Endothelial cell of umbilical vein (primary cell): ENCODE measurements at regions not wholly inside any gene's neighbourhood (a gene's known extent, or its start where the extent isn't known, plus 50 kb on each side); places are given as distances from the start of the nearest gene placed in this dataset.
"Not testable (repeated sequence)": the region's sequence is repeated elsewhere in the genome, so short reads cannot be mapped to it uniquely, and the experiment has no call there.

Experiments used
- BruUV-seq: library from RNA; stranded (reverse); fragments of 400-500 nt; replicated peaks from 2 replicates; lab custom pipeline; 2021; lab: Mats Ljungman, UMichigan
- CTCF ChIA-PET: fragments of 300-600, 350-600 bp; sonication (Branson Sonifier 250); formaldehyde crosslinking; loops from one replicate; lab custom pipeline; 2021; ENCODE audit warnings: antibody characterized with exemption, inconsistent platforms; lab: Charles Lee
- POLR2A ChIA-PET: fragments of 300-600, 350-600 bp; sonication (Branson Sonifier 250); formaldehyde crosslinking; loops from one replicate; lab custom pipeline; 2021; ENCODE audit warnings: antibody characterized with exemption, inconsistent platforms; lab: Charles Lee
- DNase-seq: peaks from one replicate; pipeline ENCODE4 v3.0.0-alpha.2; 2011; ENCODE audit warnings: low read depth, low spot score
- FAIRE-seq: peaks from 2 replicates; lab custom pipeline; 2011; peaks lifted over from hg19 to GRCh38; lab: Jason Lieb, UNC
- H2AFZ ChIP-seq: 2 replicates; pipeline ENCODE4 v1.6.0; 2012; ENCODE audit warnings: low read depth, low read length, control low read depth, inconsistent platforms
- H3K27ac ChIP-seq: 2 replicates; pipeline ENCODE4 v1.5.1; 2011; ENCODE audit warnings: low read depth, mild to moderate bottlenecking, control low read depth, low read length, moderate library complexity; ENCODE audit not compliant: insufficient read depth
- H3K27me3 ChIP-seq, 2 experiments: 2 replicates each; pipeline versions ENCODE4 v1.6.0 to v1.6.1; 2011; ENCODE audit warnings: low read length in 2 of 2, mixed read lengths in 1 of 2; ENCODE audit not compliant: control insufficient read depth in 2 of 2, insufficient read depth in 2 of 2
- H3K36me3 ChIP-seq, 2 experiments: 2 replicates in 1 of 2; 3 replicates in 1 of 2; pipeline ENCODE4 v1.5.1; 2011; ENCODE audit warnings: low read length in 2 of 2, mild to moderate bottlenecking in 1 of 2, moderate library complexity in 1 of 2; ENCODE audit not compliant: control insufficient read depth in 2 of 2, insufficient read depth in 2 of 2; ENCODE audit errors: extremely low read depth in 1 of 2
- H3K4me1 ChIP-seq: 3 replicates; pipeline ENCODE4 v1.5.1; 2011; ENCODE audit warnings: mild to moderate bottlenecking, low read length; ENCODE audit not compliant: control insufficient read depth, insufficient read depth; ENCODE audit errors: extremely low read depth
- H3K4me2 ChIP-seq: 2 replicates; pipeline ENCODE4 v1.6.1; 2011; ENCODE audit warnings: low read length, control low read depth, mixed read lengths; ENCODE audit not compliant: insufficient read depth
- H3K4me3 ChIP-seq, 3 experiments: fragments of 200-600 bp in 1 of 3; sonication (generic), shearing (Covaris generic) in 1 of 3; replicated peaks in 1 of 3; 2 replicates each; pipeline ENCODE4 v1.5.1; 2011 to 2016; ENCODE audit warnings: control low read depth in 3 of 3, low read length in 3 of 3, mild to moderate bottlenecking in 2 of 3, inconsistent platforms in 1 of 3, low read depth in 1 of 3, moderate library complexity in 1 of 3; ENCODE audit not compliant: insufficient read depth in 1 of 3
- H3K79me2 ChIP-seq: 2 replicates; pipeline ENCODE4 v1.6.0; 2012; ENCODE audit warnings: low read length, inconsistent platforms; ENCODE audit not compliant: control insufficient read depth, insufficient read depth
- H3K9ac ChIP-seq: replicated peaks from 2 replicates; pipeline ENCODE3; 2011; ENCODE audit warnings: low read length, control low read depth; ENCODE audit not compliant: insufficient read depth; ENCODE audit errors: extremely low read depth
- H3K9me1 ChIP-seq: replicated peaks from 3 replicates; pipeline ENCODE4 v1.6.0; 2011; ENCODE audit warnings: mild to moderate bottlenecking, low read length; ENCODE audit not compliant: control insufficient read depth, insufficient read depth; ENCODE audit errors: extremely low read depth
- H3K9me3 ChIP-seq: replicated peaks from 2 replicates; pipeline ENCODE4 v1.5.1; 2012; ENCODE audit warnings: low read length, inconsistent platforms; ENCODE audit not compliant: control insufficient read depth, insufficient read depth
- H4K20me1 ChIP-seq: replicated peaks from 2 replicates; pipeline ENCODE3; 2011; ENCODE audit warnings: mild to moderate bottlenecking, low read length; ENCODE audit not compliant: control insufficient read depth, insufficient read depth; ENCODE audit errors: extremely low read depth
- EZH2 ChIP-seq: IDR thresholded peaks from 2 replicates; pipeline ENCODE4 v1.6.1; 2012; ENCODE audit warnings: borderline replicate concordance, low read depth, mild to moderate bottlenecking, moderate library complexity, low read length, inconsistent platforms; ENCODE audit not compliant: severe bottlenecking
- FOS ChIP-seq: IDR thresholded peaks from 2 replicates; pipeline ENCODE4 v1.6.1; 2011; ENCODE audit warnings: mild to moderate bottlenecking, low read length, moderate library complexity, borderline replicate concordance; ENCODE audit not compliant: insufficient read depth
- GATA2 ChIP-seq: IDR thresholded peaks from 2 replicates; pipeline ENCODE4 v1.7.0; 2011; ENCODE audit warnings: low read depth, mild to moderate bottlenecking, moderate library complexity, mixed read lengths, low read length; ENCODE audit not compliant: insufficient read length, insufficient read depth
- JUN ChIP-seq: IDR thresholded peaks from 2 replicates; pipeline ENCODE4 v1.6.1; 2011; ENCODE audit warnings: borderline replicate concordance, low read depth; ENCODE audit not compliant: insufficient read length, insufficient read depth
- MAX ChIP-seq: IDR thresholded peaks from 2 replicates; pipeline ENCODE4 v1.6.1; 2011; ENCODE audit not compliant: insufficient read depth, insufficient read length
- MYC ChIP-seq: IDR thresholded peaks from one replicate; pipeline ENCODE4 v1.6.1; 2011; ENCODE audit warnings: mild to moderate bottlenecking, low read depth, low read length
- POLR2A ChIP-seq: IDR thresholded peaks from 2 replicates; pipeline ENCODE4 v1.6.1; 2012; ENCODE audit warnings: low read depth, mild to moderate bottlenecking, control low read depth, low read length
- POLR2AphosphoS5 ChIP-seq: IDR thresholded peaks from 2 replicates; pipeline ENCODE4 v1.6.1; 2012; ENCODE audit warnings: low read depth, mild to moderate bottlenecking, control low read depth, low read length, moderate library complexity; ENCODE audit not compliant: insufficient read depth
- dilution Hi-C: fragments of 300-500 bp; cut with MboI; formaldehyde crosslinking; loops from one replicate; pipeline ENCODE4 v1.15.0; 2019; ENCODE audit warnings: low sequenced_read_pairs; ENCODE audit not compliant: extremely low pct_ligation_motif_present
- intact Hi-C: fragments of 100-400 bp; cut with micrococcal nuclease; formaldehyde crosslinking; loops from one replicate; pipeline ENCODE4 v1.10.0; 2022

- Histone ChIP-seq H4K20me1 (no peaks in the 10 kb centered on the region), H3K27ac (no peak overlapping the region), H3K9ac (no peak overlapping the region), H3K9me1 (no peaks in the 10 kb centered on the region), H3K79me2 (no peaks in the 10 kb centered on the region), H3K9me3 (no peaks in the 10 kb centered on the region), H3K4me2 (no peak overlapping the region), H3K36me3 (no peaks in the 10 kb centered on the region), H3K27me3 (no peaks in the 10 kb centered on the region), H3K4me3 (no peak overlapping the region), H2AFZ (no peak overlapping the region), H3K4me1 (no peaks in the 10 kb centered on the region)
- TF ChIP-seq FOS: no peak
- TF ChIP-seq POLR2A: no peak
- no peak for TF ChIP-seq GATA2
- no peak for TF ChIP-seq MYC
- no peak for TF ChIP-seq POLR2AphosphoS5
- TF ChIP-seq MAX: no peak
- no peak for TF ChIP-seq JUN
- TF ChIP-seq EZH2: no peak
- POLR2A ChIA-PET: no interaction called here
- CTCF ChIA-PET: no interaction called here
- FAIRE-seq (no peak), DNase-seq (no peak)
- no TSS peak for BruUV-seq
- dilution Hi-C loops (no loop called here), intact Hi-C loops (loop anchor here (10.0 kb wide), 1 partner anchor 1800 kb away; no protein-coding TSS in a partner anchor)
These were observed 99.5 kb upstream of the APCDD1 start for GRCh38 chr18:10354890-10355289.

- H3K4me2 ChIP-seq, H3K9me1 ChIP-seq, DNase-seq, H3K9me3 ChIP-seq, POLR2A ChIA-PET, H3K9ac ChIP-seq, H3K4me1 ChIP-seq, H3K27me3 ChIP-seq, H3K79me2 ChIP-seq, H3K36me3 ChIP-seq, H2AFZ ChIP-seq, H3K27ac ChIP-seq, H3K4me3 ChIP-seq, FAIRE-seq, BruUV-seq, CTCF ChIA-PET, dilution Hi-C loops, H4K20me1 ChIP-seq: not testable (repeated sequence)
- intact Hi-C loops: loop anchor here (10.0 kb wide), 1 partner anchor 1798 kb away; no protein-coding TSS in a partner anchor
These were observed 97.4 kb upstream of the APCDD1 start for GRCh38 chr18:10356999-10357398.
